Caco-2 (cell line): ENCODE measurements at regions not wholly inside any gene's neighbourhood (a gene's known extent, or its start where the extent isn't known, plus 50 kb on each side); places are given as distances from the start of the nearest gene placed in this dataset.
A peak's percentile ranks its signal among the peaks of the same experiment; 100 is the strongest.
"Not testable (repeated sequence)": the region's sequence is repeated elsewhere in the genome, so short reads cannot be mapped to it uniquely, and the experiment has no call there.

Experiments
- BruUV-seq: library from RNA; stranded (reverse); fragments of 400-500 nt; replicated peaks from 2 replicates; lab custom pipeline; 2021; lab: Mats Ljungman, UMichigan
- CTCF ChIA-PET: fragments of 300-600 bp; sonication (Branson Sonifier 250); formaldehyde crosslinking; loops from one replicate; lab custom pipeline; 2022; ENCODE audit warnings: antibody characterized with exemption; lab: Charles Lee
- POLR2A ChIA-PET: fragments of 300-600 bp; sonication (Branson Sonifier 250); formaldehyde crosslinking; loops from one replicate; lab custom pipeline; 2022; ENCODE audit warnings: antibody characterized with exemption; lab: Charles Lee
- DNase-seq, 2 experiments: peaks; one replicate each; pipeline versions ENCODE4 v3.0.0 to v3.0.0-alpha.2; 2020 to 2022
- H3K27me3 ChIP-seq: replicated peaks from 2 replicates; pipeline ENCODE4 v1.6.0; 2011; ENCODE audit warnings: low read length; ENCODE audit not compliant: control insufficient read depth, insufficient read depth
- H3K36me3 ChIP-seq: 2 replicates; pipeline ENCODE4 v1.5.1; 2011; ENCODE audit warnings: low read length; ENCODE audit not compliant: control insufficient read depth, insufficient read depth
- H3K4me1 ChIP-seq: fragments of 250-450 bp; sonication (Bioruptor Pico); 2 replicates; pipeline ENCODE4 v1.5.1; 2020; ENCODE audit warnings: mild to moderate bottlenecking
- H3K4me3 ChIP-seq: 2 replicates; pipeline ENCODE4 v1.5.1; 2011; ENCODE audit warnings: low read depth, mild to moderate bottlenecking, control low read depth, low read length
- H3K9me3 ChIP-seq: fragments of 250-450 bp; sonication (Bioruptor Pico); 2 replicates; pipeline ENCODE4 v1.5.1; 2020; ENCODE audit warnings: mild to moderate bottlenecking, moderate library complexity
- H3K27ac Mint-ChIP-seq: one replicate; pipeline ENCODE4 v1.8.0; 2022; ENCODE audit warnings: mixed read lengths; ENCODE audit not compliant: unreplicated experiment
- H3K27me3 Mint-ChIP-seq: one replicate; pipeline ENCODE4 v1.8.0; 2022; ENCODE audit warnings: mixed read lengths; ENCODE audit not compliant: insufficient read depth, unreplicated experiment
- H3K36me3 Mint-ChIP-seq: one replicate; pipeline ENCODE4 v1.8.0; 2022; ENCODE audit warnings: mild to moderate bottlenecking, mixed read lengths; ENCODE audit not compliant: insufficient read depth, unreplicated experiment
- H3K4me1 Mint-ChIP-seq: one replicate; pipeline ENCODE4 v1.8.0; 2022; ENCODE audit warnings: low read depth, mixed read lengths; ENCODE audit not compliant: unreplicated experiment
- H3K4me3 Mint-ChIP-seq: one replicate; pipeline ENCODE4 v1.8.0; 2022; ENCODE audit warnings: mild to moderate bottlenecking, moderate library complexity, mixed read lengths; ENCODE audit not compliant: unreplicated experiment
- H3K9me3 Mint-ChIP-seq: one replicate; pipeline ENCODE4 v1.8.0; 2022; ENCODE audit warnings: mixed read lengths; ENCODE audit not compliant: unreplicated experiment
- intact Hi-C: fragments of 100-400 bp; cut with micrococcal nuclease; formaldehyde crosslinking; loops from one replicate; pipeline ENCODE4 v1.10.0; 2022; ENCODE audit not compliant: unreplicated experiment
- TF ChIP-seq, protein P1 (sequence below), 2 experiments: fragments of 200-600 bp in 1 of 2; IDR thresholded peaks; 1 replicate in 1 of 2; 2 replicates in 1 of 2; pipeline versions ENCODE4 v1.5.1 to v1.8.0; 2011 to 2022; ENCODE audit warnings: antibody characterized with exemption in 1 of 2, control low read depth in 1 of 2, inconsistent platforms in 1 of 2, low read depth in 1 of 2, low read length in 1 of 2, mild to moderate bottlenecking in 1 of 2, moderate library complexity in 1 of 2; ENCODE audit not compliant: insufficient read depth in 1 of 2, severe bottlenecking in 1 of 2, unreplicated experiment in 1 of 2

DNA sequence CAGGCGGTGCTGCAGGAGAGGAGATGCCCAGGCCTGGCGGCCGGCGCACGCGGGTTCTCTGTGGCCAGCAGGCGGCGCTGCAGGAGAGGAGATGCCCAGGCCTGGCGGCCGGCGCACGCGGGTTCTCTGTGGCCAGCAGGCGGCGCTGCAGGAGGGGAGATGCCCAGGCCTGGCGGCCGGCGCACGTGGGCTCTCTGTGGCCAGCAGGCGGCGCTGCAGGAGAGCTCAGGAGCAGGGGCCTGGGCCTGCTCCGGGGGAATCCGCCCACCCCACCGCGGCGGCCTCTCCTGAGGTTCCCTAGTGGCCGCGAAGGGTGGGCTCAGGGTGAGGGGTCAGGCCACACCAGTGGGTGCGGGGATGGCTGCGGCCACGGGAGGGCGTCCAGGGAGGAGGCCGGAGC, 75.9 kb downstream of the OR4F16 start:
- DNase-seq, H3K27ac Mint-ChIP-seq, CTCF ChIA-PET, H3K9me3 ChIP-seq, H3K9me3 Mint-ChIP-seq, H3K4me1 ChIP-seq, BruUV-seq, H3K4me1 Mint-ChIP-seq, intact Hi-C loops, H3K27me3 Mint-ChIP-seq, H3K27me3 ChIP-seq, H3K4me3 ChIP-seq, POLR2A ChIA-PET, H3K4me3 Mint-ChIP-seq, H3K36me3 ChIP-seq, H3K36me3 Mint-ChIP-seq: not testable (repeated sequence)

DNA sequence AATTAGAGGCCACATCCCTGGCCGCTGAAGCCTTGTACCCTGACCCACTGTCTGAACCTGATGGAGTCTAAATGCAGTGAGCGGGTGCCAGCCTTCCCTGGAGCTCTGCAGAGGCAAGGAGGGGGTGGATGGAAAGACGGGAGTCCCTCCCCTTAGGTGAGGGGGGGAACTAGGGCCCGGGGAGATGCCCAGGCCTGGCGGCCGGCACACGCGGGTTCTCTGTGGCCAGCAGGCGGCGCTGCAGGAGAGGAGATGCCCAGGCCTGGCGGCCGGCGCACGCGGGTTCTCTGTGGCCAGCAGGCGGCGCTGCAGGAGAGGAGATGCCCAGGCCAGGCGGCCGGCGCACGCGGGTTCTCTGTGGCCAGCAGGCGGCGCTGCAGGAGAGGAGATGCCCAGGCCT, 77.3 kb downstream of the OR4F16 start:
- DNase-seq, H3K4me1 Mint-ChIP-seq, H3K4me3 ChIP-seq, H3K27ac Mint-ChIP-seq, H3K9me3 ChIP-seq, H3K27me3 Mint-ChIP-seq, BruUV-seq, H3K9me3 Mint-ChIP-seq, intact Hi-C loops, POLR2A ChIA-PET, H3K27me3 ChIP-seq, H3K4me3 Mint-ChIP-seq, H3K36me3 Mint-ChIP-seq, CTCF ChIA-PET, H3K4me1 ChIP-seq, H3K36me3 ChIP-seq: not testable (repeated sequence)

DNA sequence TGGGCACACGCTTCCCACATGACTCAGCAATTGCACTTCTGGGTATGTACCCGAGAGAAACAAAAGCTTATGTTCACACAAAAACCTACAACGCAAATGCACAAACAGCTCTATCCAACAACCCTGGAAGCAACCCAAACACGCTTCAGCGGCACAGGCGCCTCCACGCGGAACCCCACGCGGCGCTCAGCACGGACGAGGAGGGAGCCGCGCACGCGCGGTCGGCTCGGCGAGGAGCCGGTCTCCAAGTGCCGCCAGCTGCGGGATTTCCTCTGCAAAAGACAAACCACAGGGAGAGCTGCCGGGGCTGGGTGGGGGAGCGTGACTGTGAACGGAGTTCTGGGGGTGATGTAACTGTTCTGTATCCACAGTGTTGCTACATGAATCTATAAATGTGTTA, 81.2 kb downstream of the OR4F16 start:
- H3K27me3 Mint-ChIP-seq, H3K27me3 ChIP-seq, CTCF ChIA-PET, H3K36me3 ChIP-seq, H3K9me3 ChIP-seq, H3K36me3 Mint-ChIP-seq, H3K9me3 Mint-ChIP-seq, H3K4me1 ChIP-seq, intact Hi-C loops, POLR2A ChIA-PET, H3K4me1 Mint-ChIP-seq: not testable (repeated sequence)
- BruUV-seq = TSS peak; percentile 90
- peak overlapping the region; percentile 88 for H3K27ac Mint-ChIP-seq
- peak; percentile 28 to 45 for DNase-seq
- H3K4me3 Mint-ChIP-seq = peak overlapping the region; percentile 78
- peak overlapping the region; percentile 14; the same call in 1 of the 2 replicates for H3K4me3 ChIP-seq

DNA sequence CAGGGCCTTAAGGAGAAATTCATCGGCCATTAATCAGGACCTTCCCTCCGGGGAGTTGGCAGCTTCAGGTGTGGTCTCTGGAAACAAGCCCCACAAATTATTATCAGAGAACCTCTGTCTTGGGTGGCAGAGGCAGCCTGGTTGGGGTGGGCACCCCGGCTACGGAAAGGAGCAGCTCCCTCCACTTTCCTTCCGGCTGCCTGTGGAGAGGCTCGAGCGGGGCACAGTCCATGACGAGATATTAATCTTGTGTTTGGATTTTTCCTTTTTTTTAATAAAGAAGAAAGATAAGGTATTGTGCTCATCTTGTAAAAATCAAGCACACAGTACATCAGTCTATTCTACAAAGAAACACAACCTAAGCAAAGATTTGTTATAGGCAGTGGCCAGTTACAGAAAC, 98.2 kb downstream of the OR4F16 start:
- H3K4me1 ChIP-seq, H3K4me3 Mint-ChIP-seq, H3K4me1 Mint-ChIP-seq, H3K36me3 ChIP-seq, H3K9me3 ChIP-seq, intact Hi-C loops, H3K27ac Mint-ChIP-seq, H3K9me3 Mint-ChIP-seq, POLR2A ChIA-PET, H3K27me3 Mint-ChIP-seq, DNase-seq, H3K36me3 Mint-ChIP-seq, H3K27me3 ChIP-seq, BruUV-seq, H3K4me3 ChIP-seq, CTCF ChIA-PET: not testable (repeated sequence)

DNA sequence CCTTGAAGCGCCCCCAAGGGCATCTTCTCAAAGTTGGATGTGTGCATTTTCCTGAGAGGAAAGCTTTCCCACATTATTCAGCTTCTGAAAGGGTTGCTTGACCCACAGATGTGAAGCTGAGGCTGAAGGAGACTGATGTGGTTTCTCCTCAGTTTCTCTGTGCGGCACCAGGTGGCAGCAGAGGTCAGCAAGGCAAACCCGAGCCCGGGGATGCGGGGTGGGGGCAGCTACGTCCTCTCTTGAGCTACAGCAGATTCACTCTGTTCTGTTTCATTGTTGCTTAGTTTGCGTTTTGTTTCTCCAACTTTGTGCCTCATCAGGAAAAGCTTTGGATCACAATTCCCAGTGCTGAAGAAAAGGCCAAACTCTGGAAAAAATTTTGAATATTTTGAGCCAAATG, 100.5 kb downstream of the OR4F16 start:
- not testable (repeated sequence) for H3K27me3 Mint-ChIP-seq, H3K4me1 Mint-ChIP-seq

More for the DNA sequence above, 100.5 kb downstream of the OR4F16 start:
- BruUV-seq, H3K36me3 ChIP-seq, H3K4me1 ChIP-seq, CTCF ChIA-PET, intact Hi-C loops, H3K4me3 Mint-ChIP-seq, H3K27ac Mint-ChIP-seq, H3K9me3 ChIP-seq, H3K36me3 Mint-ChIP-seq, H3K9me3 Mint-ChIP-seq, H3K27me3 ChIP-seq, POLR2A ChIA-PET, H3K4me3 ChIP-seq: not testable (repeated sequence)
- DNase-seq = peak; percentile 75 to 86
- TF ChIP-seq, protein P1, sequence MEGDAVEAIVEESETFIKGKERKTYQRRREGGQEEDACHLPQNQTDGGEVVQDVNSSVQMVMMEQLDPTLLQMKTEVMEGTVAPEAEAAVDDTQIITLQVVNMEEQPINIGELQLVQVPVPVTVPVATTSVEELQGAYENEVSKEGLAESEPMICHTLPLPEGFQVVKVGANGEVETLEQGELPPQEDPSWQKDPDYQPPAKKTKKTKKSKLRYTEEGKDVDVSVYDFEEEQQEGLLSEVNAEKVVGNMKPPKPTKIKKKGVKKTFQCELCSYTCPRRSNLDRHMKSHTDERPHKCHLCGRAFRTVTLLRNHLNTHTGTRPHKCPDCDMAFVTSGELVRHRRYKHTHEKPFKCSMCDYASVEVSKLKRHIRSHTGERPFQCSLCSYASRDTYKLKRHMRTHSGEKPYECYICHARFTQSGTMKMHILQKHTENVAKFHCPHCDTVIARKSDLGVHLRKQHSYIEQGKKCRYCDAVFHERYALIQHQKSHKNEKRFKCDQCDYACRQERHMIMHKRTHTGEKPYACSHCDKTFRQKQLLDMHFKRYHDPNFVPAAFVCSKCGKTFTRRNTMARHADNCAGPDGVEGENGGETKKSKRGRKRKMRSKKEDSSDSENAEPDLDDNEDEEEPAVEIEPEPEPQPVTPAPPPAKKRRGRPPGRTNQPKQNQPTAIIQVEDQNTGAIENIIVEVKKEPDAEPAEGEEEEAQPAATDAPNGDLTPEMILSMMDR (IDR thresholded peaks at IDR 0.05; ENCODE audit: insufficient read depth in 1 of 2, low read depth in 1 of 2, low read length in 1 of 2, severe bottlenecking in 1 of 2, unreplicated experiment in 1 of 2) = peak; percentile 22 to 60
